BJ (cell line): ENCODE measurements at regions not wholly inside any gene's neighbourhood (a gene's known extent, or its start where the extent isn't known, plus 50 kb on each side); places are given as distances from the start of the nearest gene placed in this dataset.

Experiments
- CTCF ChIA-PET: fragments of 350-600 bp; formaldehyde crosslinking; extraction: SDS; loops from one replicate; lab custom pipeline; 2021; ENCODE audit warnings: antibody characterized with exemption, inconsistent platforms; lab: Yijun Ruan, JAX
- POLR2A ChIA-PET: fragments of 300-600 bp; sonication (Branson Sonifier 250); formaldehyde crosslinking; extraction: SDS; loops from one replicate; lab custom pipeline; 2021; ENCODE audit warnings: antibody characterized with exemption; lab: Charles Lee
- DNase-seq: peaks from one replicate; pipeline ENCODE4 v3.0.0-alpha.2; 2011; ENCODE audit warnings: low read depth
- H3K27me3 ChIP-seq: 2 replicates; pipeline ENCODE4 v1.6.0; 2011; ENCODE audit warnings: low read length; ENCODE audit not compliant: control insufficient read depth, insufficient read depth
- H3K36me3 ChIP-seq: 2 replicates; pipeline ENCODE4 v1.5.1; 2011; ENCODE audit warnings: low read length; ENCODE audit not compliant: control insufficient read depth, insufficient read depth
- H3K4me3 ChIP-seq: 2 replicates; pipeline ENCODE4 v1.5.1; 2011; ENCODE audit warnings: low read depth, mild to moderate bottlenecking, control low read depth, low read length
- CTCF ChIP-seq: IDR thresholded peaks from 2 replicates; pipeline ENCODE4 v1.5.1; 2011; ENCODE audit warnings: low read depth, mild to moderate bottlenecking, control low read depth, inconsistent platforms, low read length, moderate library complexity; ENCODE audit not compliant: insufficient read depth

- Histone ChIP-seq H3K27me3 (no peaks in the 10 kb centered on the region), H3K4me3 (no peak overlapping the region), H3K36me3 (no peaks in the 10 kb centered on the region)
- POLR2A ChIA-PET = no interaction called here
- CTCF ChIA-PET = no interaction called here
- no peak for DNase-seq
- no peak for TF ChIP-seq CTCF
These were observed 193.9 kb upstream of the SOX9 start for GRCh38 chr17:71926746-71927398.

- H3K4me3 ChIP-seq = no peak overlapping the region
- no peak for TF ChIP-seq CTCF
- CTCF ChIA-PET = no interaction called here
- H3K36me3 ChIP-seq = no peaks in the 10 kb centered on the region
- no peak for DNase-seq
- H3K27me3 ChIP-seq = no peaks in the 10 kb centered on the region
- POLR2A ChIA-PET = no interaction called here
These were observed 187.5 kb upstream of the SOX9 start for GRCh38 chr17:71933306-71933705.

- H3K4me3 ChIP-seq = no peak overlapping the region
- TF ChIP-seq CTCF = no peak
- H3K27me3 ChIP-seq = no peaks in the 10 kb centered on the region
- POLR2A ChIA-PET = no interaction called here
- H3K36me3 ChIP-seq = no peaks in the 10 kb centered on the region
- DNase-seq = no peak
- CTCF ChIA-PET = no interaction called here
These were observed 186.3 kb upstream of the SOX9 start for GRCh38 chr17:71934520-71934919.

GRCh38 chr17:71935341-71935740 lies 185.5 kb upstream of the SOX9 start:
- DNase-seq = no peak
- Histone ChIP-seq H3K27me3 (no peaks in the 10 kb centered on the region), H3K4me3 (no peak overlapping the region), H3K36me3 (no peaks in the 10 kb centered on the region)
- no peak for TF ChIP-seq CTCF
- ChIA-PET CTCF (no interaction called here), POLR2A (no interaction called here)

- ChIA-PET CTCF (no interaction called here), POLR2A (no interaction called here)
- Histone ChIP-seq H3K36me3 (no peaks in the 10 kb centered on the region), H3K27me3 (no peaks in the 10 kb centered on the region), H3K4me3 (no peak overlapping the region)
- DNase-seq = no peak
- TF ChIP-seq CTCF = no peak
These were observed 183.8 kb upstream of the SOX9 start for GRCh38 chr17:71936977-71937376.
